GM23248 (cell line): ENCODE measurements at regions not wholly inside any gene's neighbourhood (a gene's known extent, or its start where the extent isn't known, plus 50 kb on each side); places are given as distances from the start of the nearest gene placed in this dataset.

ENCODE experiments used
- EZH2 ChIP-seq: fragments of 200-600 bp; sonication (generic); IDR thresholded peaks from 2 replicates; pipeline ENCODE4 v1.6.1; 2018; ENCODE audit warnings: antibody characterized with exemption, mild to moderate bottlenecking; ENCODE audit not compliant: insufficient read depth, poor library complexity, severe bottlenecking
- EZH2phosphoT487 ChIP-seq: fragments of 200-600 bp; sonication (generic); IDR thresholded peaks from 2 replicates; pipeline ENCODE4 v1.6.1; 2018; ENCODE audit warnings: antibody characterized with exemption, moderate library complexity, mild to moderate bottlenecking, low read depth; ENCODE audit not compliant: insufficient read depth

DNA sequence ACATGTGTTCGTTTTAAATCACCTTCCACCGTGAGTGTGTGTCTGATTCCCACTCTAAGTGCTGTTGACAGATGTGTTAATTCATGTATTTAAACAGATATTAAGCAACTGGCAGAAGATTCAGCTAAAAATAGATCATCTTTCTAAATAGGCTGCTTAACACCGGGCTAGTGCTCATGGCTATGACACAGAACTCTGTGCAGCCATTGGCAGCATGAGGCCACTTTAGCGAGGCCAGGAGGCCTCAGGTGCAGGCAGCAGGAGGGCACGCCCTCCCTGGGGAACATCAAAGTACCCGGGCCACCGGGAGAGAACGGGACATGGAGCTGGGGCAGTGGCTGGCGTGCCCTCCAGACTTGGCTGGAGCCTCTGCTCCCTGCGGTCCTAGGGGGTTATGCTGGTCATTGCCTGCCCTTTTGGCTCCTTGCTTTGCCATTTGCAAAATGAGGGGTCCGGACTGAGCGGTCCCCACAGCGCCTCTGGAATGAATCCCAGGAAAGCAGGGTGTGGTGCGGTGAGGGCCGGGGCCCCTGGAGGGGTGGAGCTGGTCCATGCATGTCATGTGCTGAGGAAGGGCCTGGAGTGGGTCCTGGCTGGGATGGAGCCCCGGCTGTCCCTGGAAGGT is 62.8 kb upstream of the HDAC4 start:
- TF ChIP-seq EZH2 = no peak
- TF ChIP-seq EZH2phosphoT487 = no peak
